Astrocyte (in vitro differentiated cells and primary cell): ENCODE measurements at regions not wholly inside any gene's neighbourhood (a gene's known extent, or its start where the extent isn't known, plus 50 kb on each side); places are given as distances from the start of the nearest gene placed in this dataset.

Experiments used
- DNase-seq: peaks from one replicate; pipeline ENCODE4 v3.0.0-alpha.2; 2010; ENCODE audit warnings: low read depth
- FAIRE-seq: peaks from 2 replicates; lab custom pipeline; 2011; peaks lifted over from hg19 to GRCh38; lab: Jason Lieb, UNC
- H2AFZ ChIP-seq: 2 replicates; pipeline ENCODE4 v1.6.0; 2012; ENCODE audit warnings: low read depth, low read length, inconsistent platforms
- H3K27ac ChIP-seq: 2 replicates; pipeline ENCODE4 v1.5.1; 2011; ENCODE audit warnings: low read depth, low read length, inconsistent platforms
- H3K27me3 ChIP-seq: 2 replicates; pipeline ENCODE4 v1.6.0; 2011; ENCODE audit warnings: low read length, inconsistent platforms; ENCODE audit not compliant: insufficient read depth
- H3K36me3 ChIP-seq: 2 replicates; pipeline ENCODE4 v1.5.1; 2011; ENCODE audit warnings: low read length, inconsistent platforms; ENCODE audit not compliant: insufficient read depth
- H3K4me1 ChIP-seq: 2 replicates; pipeline ENCODE4 v1.5.1; 2011; ENCODE audit warnings: low read length, inconsistent platforms; ENCODE audit not compliant: insufficient read depth
- H3K4me2 ChIP-seq: 2 replicates; pipeline ENCODE4 v1.6.0; 2012; ENCODE audit warnings: low read length, inconsistent platforms
- H3K4me3 ChIP-seq: 2 replicates; pipeline ENCODE4 v1.5.1; 2011; ENCODE audit warnings: low read depth, mild to moderate bottlenecking, low read length, inconsistent platforms; ENCODE audit not compliant: insufficient read depth
- H3K79me2 ChIP-seq: 2 replicates; pipeline ENCODE4 v1.6.0; 2012; ENCODE audit warnings: mild to moderate bottlenecking, low read length, inconsistent platforms; ENCODE audit not compliant: insufficient read depth
- H3K9ac ChIP-seq: 2 replicates; pipeline ENCODE4 v1.6.0; 2012; ENCODE audit warnings: mild to moderate bottlenecking, low read length, inconsistent platforms
- H3K9me3 ChIP-seq: 2 replicates; pipeline ENCODE4 v1.5.1; 2012; ENCODE audit warnings: low read depth, mild to moderate bottlenecking, low read length, inconsistent platforms; ENCODE audit not compliant: insufficient read depth
- H4K20me1 ChIP-seq: 2 replicates; pipeline ENCODE4 v1.6.0; 2012; ENCODE audit warnings: low read length, inconsistent platforms; ENCODE audit not compliant: insufficient read depth
- H3K27ac Mint-ChIP-seq: one replicate; pipeline ENCODE4 v1.8.0; 2021; ENCODE audit warnings: mild to moderate bottlenecking, mixed read lengths; ENCODE audit not compliant: unreplicated experiment
- H3K27me3 Mint-ChIP-seq: one replicate; pipeline ENCODE4 v1.8.0; 2021; ENCODE audit warnings: low read depth, mixed read lengths; ENCODE audit not compliant: unreplicated experiment
- H3K36me3 Mint-ChIP-seq: one replicate; pipeline ENCODE4 v1.8.0; 2021; ENCODE audit warnings: low read depth, mixed read lengths; ENCODE audit not compliant: unreplicated experiment
- H3K4me1 Mint-ChIP-seq: one replicate; pipeline ENCODE4 v1.8.0; 2021; ENCODE audit warnings: low read depth, mixed read lengths; ENCODE audit not compliant: unreplicated experiment
- H3K4me3 Mint-ChIP-seq: one replicate; pipeline ENCODE4 v1.8.0; 2021; ENCODE audit warnings: mild to moderate bottlenecking, moderate library complexity, mixed read lengths; ENCODE audit not compliant: unreplicated experiment
- H3K9me3 Mint-ChIP-seq: one replicate; pipeline ENCODE4 v1.8.0; 2021; ENCODE audit warnings: mild to moderate bottlenecking, mixed read lengths; ENCODE audit not compliant: unreplicated experiment
- EZH2 ChIP-seq: IDR thresholded peaks from 2 replicates; pipeline ENCODE4 v1.6.1; 2012; ENCODE audit warnings: mild to moderate bottlenecking, low read length, inconsistent platforms; ENCODE audit not compliant: insufficient read depth
- TF ChIP-seq, protein P1 (sequence below): IDR thresholded peaks from 2 replicates; pipeline ENCODE4 v1.5.1; 2011; ENCODE audit warnings: low read depth, mild to moderate bottlenecking, inconsistent platforms, low read length, moderate library complexity; ENCODE audit not compliant: insufficient read depth

DNA sequence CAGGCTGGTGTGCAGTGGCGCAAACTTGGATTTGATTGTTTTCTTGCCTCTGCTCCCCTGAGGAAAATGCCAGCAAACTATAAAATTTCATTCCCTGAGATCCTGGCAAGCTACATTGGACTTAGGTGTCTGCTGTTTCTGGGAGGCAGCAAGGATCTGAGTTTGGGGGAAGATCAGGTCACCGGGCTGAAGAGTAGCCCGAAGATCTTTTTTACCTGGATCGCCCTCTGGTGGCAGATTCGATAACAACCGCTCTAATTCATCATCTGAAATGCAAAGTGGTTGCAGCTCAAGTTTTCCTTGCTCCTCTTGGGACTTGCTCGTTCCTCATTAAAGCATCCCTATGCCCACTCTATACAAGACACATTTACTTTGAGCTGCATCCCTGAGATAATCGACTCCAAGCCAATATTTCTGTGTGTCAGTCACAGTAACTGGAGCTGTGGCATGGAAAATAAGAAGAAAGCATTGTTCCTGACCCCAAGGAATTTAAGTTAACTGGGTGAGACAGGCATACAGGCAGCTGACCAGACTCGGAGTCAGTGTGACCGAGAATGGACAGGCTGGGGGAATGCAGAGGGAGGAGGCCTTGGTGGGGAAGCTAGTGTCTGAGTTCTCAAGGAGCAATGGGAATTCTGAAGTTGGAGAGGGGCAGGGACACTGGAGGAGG lies 131.8 kb upstream of the PROKR2 start:
- Histone ChIP-seq H3K4me1 (no peaks in the 10 kb centered on the region), H3K79me2 (no peaks in the 10 kb centered on the region), H3K4me3 (no peak overlapping the region), H2AFZ (no peak overlapping the region), H3K4me2 (no peak overlapping the region), H3K27me3 (peaks cover 3% of the 10 kb centered on the region), H4K20me1 (no peaks in the 10 kb centered on the region), H3K9ac (no peak overlapping the region), H3K9me3 (no peaks in the 10 kb centered on the region), H3K27ac (no peak overlapping the region), H3K36me3 (no peaks in the 10 kb centered on the region)
- DNase-seq (peak; percentile 2), FAIRE-seq (peak; percentile 67)
- Mint-ChIP-seq H3K27ac (no peak overlapping the region), H3K27me3 (peaks cover 6% of the 10 kb centered on the region), H3K4me3 (no peak overlapping the region), H3K36me3 (no peaks in the 10 kb centered on the region), H3K4me1 (peaks cover 5% of the 10 kb centered on the region), H3K9me3 (peaks cover 3% of the 10 kb centered on the region)
- TF ChIP-seq EZH2, result no peak
- TF ChIP-seq, protein P1, sequence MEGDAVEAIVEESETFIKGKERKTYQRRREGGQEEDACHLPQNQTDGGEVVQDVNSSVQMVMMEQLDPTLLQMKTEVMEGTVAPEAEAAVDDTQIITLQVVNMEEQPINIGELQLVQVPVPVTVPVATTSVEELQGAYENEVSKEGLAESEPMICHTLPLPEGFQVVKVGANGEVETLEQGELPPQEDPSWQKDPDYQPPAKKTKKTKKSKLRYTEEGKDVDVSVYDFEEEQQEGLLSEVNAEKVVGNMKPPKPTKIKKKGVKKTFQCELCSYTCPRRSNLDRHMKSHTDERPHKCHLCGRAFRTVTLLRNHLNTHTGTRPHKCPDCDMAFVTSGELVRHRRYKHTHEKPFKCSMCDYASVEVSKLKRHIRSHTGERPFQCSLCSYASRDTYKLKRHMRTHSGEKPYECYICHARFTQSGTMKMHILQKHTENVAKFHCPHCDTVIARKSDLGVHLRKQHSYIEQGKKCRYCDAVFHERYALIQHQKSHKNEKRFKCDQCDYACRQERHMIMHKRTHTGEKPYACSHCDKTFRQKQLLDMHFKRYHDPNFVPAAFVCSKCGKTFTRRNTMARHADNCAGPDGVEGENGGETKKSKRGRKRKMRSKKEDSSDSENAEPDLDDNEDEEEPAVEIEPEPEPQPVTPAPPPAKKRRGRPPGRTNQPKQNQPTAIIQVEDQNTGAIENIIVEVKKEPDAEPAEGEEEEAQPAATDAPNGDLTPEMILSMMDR, result peak; percentile 76

DNA sequence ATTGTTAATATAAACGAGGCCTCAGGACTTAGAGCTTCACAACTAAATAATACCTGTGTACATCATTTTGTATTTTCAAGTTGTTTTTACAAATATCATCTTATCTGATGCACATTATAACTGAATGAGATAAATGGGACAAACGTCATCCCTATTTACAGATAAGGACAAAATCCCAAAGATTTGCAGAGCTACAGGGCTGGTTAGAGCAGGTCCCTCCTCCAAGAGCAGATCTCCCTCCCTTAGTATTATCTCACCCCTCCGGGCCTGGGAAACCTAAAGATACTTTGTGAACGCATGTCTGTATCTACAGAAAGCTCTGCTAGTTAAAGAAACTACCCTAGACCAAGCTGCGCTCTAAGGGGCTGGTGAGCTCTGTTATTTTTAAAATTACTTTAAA lies 130.4 kb upstream of the PROKR2 start:
- Histone ChIP-seq H3K4me3 (no peak overlapping the region), H3K27me3 (peaks cover 3% of the 10 kb centered on the region), H3K4me2 (no peak overlapping the region), H3K9me3 (no peaks in the 10 kb centered on the region), H3K4me1 (no peaks in the 10 kb centered on the region), H3K79me2 (no peaks in the 10 kb centered on the region), H3K36me3 (no peaks in the 10 kb centered on the region), H3K27ac (no peak overlapping the region), H2AFZ (no peak overlapping the region), H4K20me1 (no peaks in the 10 kb centered on the region), H3K9ac (no peak overlapping the region)
- H3K27ac Mint-ChIP-seq, result no peak overlapping the region
- no peaks in the 10 kb centered on the region for H3K36me3 Mint-ChIP-seq
- H3K4me1 Mint-ChIP-seq, result peaks cover 5% of the 10 kb centered on the region
- peaks cover 3% of the 10 kb centered on the region for H3K9me3 Mint-ChIP-seq
- TF ChIP-seq, protein P1, result no peak
- no peak for TF ChIP-seq EZH2
- FAIRE-seq, result no peak
- peaks cover 8% of the 10 kb centered on the region for H3K27me3 Mint-ChIP-seq
- no peak overlapping the region for H3K4me3 Mint-ChIP-seq
- no peak for DNase-seq

DNA sequence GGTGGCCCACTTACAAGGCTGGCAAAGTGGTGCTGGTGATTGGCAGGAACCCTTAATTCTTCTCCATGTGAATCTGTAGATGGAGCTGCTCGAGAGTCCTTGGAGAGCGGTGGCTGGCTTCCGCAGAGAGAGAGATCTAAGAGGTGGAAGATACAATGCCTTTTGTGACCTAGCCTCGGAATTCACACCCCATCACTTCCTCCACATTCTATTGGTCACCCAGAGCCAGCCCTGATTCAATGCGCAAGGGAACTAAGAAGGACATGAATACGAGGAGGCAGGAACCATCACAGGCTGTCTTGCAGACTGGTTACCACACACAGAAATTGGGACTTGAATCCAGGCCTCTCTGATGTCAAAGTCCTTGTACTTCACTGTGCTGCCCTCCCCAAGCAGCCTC lies 128.9 kb upstream of the PROKR2 start:
- H3K4me3 Mint-ChIP-seq, result no peak overlapping the region
- peaks cover 11% of the 10 kb centered on the region for H3K27me3 Mint-ChIP-seq
- FAIRE-seq (no peak), DNase-seq (no peak)
- H3K27me3 ChIP-seq, result peaks cover 3% of the 10 kb centered on the region
- peaks cover 5% of the 10 kb centered on the region for H3K4me1 Mint-ChIP-seq
- no peaks in the 10 kb centered on the region for H3K9me3 Mint-ChIP-seq
- H4K20me1 ChIP-seq, result no peaks in the 10 kb centered on the region
- no peak overlapping the region for H2AFZ ChIP-seq
- no peaks in the 10 kb centered on the region for H3K4me1 ChIP-seq
- H3K4me2 ChIP-seq, result no peak overlapping the region
- H3K36me3 Mint-ChIP-seq, result no peaks in the 10 kb centered on the region
- H3K4me3 ChIP-seq, result no peak overlapping the region
- no peaks in the 10 kb centered on the region for H3K9me3 ChIP-seq
- no peak overlapping the region for H3K27ac Mint-ChIP-seq
- no peak overlapping the region for H3K27ac ChIP-seq
- H3K36me3 ChIP-seq, result no peaks in the 10 kb centered on the region
- H3K79me2 ChIP-seq, result no peaks in the 10 kb centered on the region
- no peak overlapping the region for H3K9ac ChIP-seq
- TF ChIP-seq, protein P1, result no peak
- no peak for TF ChIP-seq EZH2
